HG03108 (cell line): ENCODE measurements at regions not wholly inside any gene's neighbourhood (a gene's known extent, or its start where the extent isn't known, plus 50 kb on each side); places are given as distances from the start of the nearest gene placed in this dataset.

Experiments
- ATAC-seq: cut with Tn5 transposase; IDR thresholded peaks from one replicate; pipeline ENCODE4 v1.9.1; 2021; ENCODE audit warnings: moderate library complexity; ENCODE audit not compliant: unreplicated experiment

DNA sequence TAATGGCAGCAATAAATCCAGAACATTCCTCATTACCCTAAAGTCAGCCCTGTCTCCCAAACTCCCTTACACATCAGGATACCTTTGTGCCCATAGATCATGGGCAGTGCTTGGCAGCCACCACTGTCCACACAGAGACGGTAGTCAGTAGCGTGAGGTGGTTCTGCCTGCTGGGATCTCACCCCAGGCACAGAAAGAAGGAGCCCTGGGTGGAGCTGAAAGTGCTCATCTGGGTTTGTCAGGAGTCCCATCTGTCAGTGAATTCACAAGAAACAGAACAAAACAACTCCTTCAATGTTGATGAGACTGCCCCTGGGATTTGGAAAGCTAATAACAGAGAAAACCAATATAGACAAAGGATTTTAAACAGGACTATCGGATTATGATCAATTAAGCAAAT lies 90.2 kb upstream of the PRSS58 start:
- ATAC-seq: no peak

DNA sequence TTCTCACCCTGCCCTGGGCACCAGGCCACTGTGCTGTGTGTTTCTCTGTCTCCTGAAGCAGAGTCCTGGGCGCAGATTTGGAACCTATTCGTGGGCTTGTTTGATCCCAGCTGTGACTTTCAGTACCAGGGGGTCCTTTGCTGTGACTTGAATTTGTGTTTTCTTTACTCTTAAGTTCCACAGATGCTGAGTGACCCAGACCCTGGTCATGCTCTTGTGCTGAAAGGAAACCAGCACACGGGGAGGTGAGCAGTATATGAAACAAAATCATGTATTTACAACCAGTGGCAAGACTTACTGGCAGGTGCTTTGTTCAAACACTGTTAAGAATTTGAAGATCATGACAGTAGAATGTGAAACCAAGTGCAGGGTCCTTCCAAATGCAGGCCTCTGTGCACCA lies 89.2 kb upstream of the PRSS58 start:
- no peak for ATAC-seq

DNA sequence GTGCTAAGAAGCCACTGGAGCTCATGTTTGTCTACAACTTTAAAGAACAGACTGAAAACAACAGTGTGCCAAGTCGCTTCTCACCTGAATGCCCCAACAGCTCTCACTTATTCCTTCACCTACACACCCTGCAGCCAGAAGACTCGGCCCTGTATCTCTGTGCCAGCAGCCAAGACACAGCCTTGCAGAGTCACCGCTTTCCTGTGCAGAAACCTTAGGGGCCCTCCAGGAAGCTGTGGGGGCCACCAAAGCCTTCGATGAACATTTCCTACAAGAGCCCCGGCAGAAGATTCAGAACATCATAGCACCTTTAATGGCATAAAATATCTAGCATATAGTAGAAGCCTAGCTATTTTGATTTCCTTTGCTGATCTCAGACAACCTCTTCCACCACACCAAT lies 88.0 kb upstream of the PRSS58 start:
- no peak for ATAC-seq

DNA sequence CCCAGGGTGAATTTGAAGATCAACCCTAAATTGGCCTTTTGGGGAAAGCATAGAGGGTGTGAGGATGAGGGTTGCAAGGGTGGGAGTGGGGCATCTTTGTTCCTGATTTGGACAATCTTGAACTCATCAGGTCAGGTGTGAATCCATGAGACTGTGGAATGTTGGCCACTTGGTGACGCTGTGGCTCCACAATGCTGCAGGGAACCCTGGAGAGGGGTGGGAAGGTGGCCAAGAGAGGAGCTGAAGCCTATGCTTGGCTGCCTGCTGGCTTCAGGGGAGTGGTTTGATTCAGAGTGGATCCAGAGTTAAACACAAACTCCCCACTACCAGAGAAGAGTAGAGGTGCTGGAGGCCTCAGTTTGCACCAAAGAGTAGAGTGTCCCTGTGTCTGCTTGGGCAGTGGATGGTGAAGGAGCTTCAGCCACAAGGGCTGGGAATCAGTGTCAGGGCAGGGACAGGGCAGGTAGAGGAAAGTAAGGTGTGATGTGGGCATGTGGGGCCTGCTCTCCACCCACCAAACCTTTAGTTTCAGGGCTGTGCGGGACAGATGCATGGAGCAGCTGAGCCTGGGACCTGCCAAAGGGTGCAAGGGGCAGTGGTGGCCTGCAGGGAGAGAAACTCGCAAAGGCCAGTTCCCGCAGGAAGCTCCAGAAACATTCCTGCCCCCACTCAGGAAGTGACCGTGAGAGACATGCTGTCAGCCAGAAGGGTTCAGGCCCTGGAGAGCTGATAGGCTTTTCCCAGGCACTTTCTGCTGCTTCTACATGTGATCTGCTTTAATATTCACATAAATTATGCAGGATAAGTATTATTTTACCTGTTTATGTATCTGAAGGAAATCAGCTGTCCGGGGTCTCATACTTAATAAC lies 81.0 kb upstream of the PRSS58 start:
- ATAC-seq: no peak

DNA sequence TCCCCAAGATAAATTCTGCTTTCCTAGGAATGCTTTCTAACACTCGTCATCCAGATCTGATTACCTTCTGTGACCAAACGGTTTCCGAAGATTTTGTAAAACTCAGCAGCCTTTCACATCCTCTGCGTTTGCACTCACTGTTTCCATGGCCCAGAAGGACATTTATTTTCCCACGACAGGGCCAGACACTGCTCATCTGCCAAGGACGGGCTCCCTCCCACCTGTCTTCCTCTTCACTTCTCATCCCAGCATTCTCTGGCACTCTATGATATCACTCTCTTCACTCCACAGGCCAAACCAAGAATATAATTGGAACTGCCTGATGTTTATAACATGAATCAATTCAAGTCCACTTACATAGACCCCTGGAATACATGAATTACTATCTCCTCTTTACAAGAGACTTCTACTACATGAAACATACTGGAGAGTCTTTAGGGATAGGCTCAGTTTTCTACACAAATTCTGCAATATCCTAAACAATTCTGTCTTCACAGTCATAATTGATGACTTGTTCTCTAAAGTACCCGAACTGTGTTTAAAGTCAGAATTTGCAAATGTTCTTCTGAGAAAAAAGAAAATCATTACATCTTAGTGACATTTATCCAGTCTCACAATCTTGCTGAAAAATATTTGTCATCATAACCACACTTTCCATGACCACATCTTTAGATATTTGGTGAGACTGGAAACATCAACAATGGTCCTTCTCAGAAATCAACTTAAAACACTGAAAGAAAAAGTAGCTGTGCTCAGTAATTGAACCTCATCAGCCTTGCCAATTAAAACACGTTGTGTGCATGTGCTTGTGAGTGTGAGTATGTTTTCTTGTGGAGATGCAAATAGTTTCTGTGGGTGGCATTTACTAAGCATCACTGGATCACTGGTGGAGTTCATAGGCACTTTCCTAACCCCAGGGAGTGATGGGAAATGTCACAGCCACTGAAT lies 79.5 kb upstream of the PRSS58 start:
- ATAC-seq: no peak

DNA sequence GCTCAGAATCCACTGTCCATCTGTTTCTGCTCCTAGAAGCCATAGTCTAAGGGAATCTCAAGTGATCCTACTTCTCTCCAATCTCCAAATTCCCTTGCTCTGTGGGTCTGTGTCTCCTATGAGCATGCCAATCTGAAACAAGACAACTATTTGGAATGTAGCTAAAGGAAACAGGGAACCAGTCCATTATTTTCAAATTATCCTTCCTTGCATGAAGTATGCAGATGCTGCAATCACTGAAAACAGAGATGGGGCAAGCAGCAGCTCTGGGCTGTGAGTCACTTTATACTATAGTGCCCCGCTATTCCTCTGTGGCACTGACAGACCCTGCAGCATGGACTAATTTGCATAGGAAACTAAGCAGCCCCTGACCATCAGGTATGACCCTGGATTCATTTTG lies 76.9 kb upstream of the PRSS58 start:
- ATAC-seq: no peak

DNA sequence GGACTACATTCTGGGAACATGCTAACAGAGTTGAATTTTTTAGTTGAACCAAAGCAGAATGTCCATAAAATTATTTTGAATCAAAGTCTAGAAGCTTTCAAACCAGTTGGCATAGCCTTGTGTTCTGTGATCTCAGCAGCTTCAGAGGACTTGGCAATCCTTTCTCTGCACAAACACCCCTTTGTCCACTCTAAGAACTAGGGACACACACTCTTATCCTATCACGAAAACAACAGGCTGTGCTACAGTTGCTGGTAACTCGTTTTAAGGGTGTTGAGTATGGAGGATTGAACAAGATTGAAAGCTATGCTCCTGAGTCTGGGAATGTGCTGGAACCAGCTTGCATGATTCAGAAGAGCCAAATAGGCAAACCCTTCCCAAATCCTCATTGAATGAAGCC lies 76.4 kb upstream of the PRSS58 start:
- ATAC-seq: no peak

DNA sequence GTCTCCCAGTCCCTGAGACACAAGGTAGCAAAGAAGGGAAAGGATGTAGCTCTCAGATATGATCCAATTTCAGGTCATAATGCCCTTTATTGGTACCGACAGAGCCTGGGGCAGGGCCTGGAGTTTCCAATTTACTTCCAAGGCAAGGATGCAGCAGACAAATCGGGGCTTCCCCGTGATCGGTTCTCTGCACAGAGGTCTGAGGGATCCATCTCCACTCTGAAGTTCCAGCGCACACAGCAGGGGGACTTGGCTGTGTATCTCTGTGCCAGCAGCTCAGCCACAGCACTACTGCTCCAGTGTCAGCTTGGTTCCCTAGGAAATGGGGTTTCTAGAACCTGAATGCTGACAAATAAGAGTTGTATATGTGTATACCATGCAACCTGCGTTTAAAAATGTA lies 74.6 kb upstream of the PRSS58 start:
- ATAC-seq: no peak

DNA sequence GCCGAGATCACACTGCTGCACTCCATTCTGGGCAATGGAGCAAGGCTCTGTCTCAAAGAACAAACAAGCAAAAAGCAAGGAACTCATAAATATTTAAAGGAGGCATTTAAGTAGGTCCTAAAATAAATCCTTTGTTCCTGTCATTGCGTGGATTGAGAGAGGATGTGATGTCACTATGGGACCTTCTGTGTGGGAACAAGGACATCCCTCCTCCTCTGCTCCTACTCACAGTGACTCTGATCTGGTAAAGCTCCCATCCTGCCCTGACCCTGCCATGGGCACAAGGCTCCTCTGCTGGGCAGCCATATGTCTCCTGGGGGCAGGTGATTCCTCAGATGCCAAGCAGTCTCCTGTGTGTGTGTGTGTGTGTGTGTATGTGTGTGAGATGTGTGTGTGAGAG lies 74.1 kb upstream of the PRSS58 start:
- no peak for ATAC-seq

DNA sequence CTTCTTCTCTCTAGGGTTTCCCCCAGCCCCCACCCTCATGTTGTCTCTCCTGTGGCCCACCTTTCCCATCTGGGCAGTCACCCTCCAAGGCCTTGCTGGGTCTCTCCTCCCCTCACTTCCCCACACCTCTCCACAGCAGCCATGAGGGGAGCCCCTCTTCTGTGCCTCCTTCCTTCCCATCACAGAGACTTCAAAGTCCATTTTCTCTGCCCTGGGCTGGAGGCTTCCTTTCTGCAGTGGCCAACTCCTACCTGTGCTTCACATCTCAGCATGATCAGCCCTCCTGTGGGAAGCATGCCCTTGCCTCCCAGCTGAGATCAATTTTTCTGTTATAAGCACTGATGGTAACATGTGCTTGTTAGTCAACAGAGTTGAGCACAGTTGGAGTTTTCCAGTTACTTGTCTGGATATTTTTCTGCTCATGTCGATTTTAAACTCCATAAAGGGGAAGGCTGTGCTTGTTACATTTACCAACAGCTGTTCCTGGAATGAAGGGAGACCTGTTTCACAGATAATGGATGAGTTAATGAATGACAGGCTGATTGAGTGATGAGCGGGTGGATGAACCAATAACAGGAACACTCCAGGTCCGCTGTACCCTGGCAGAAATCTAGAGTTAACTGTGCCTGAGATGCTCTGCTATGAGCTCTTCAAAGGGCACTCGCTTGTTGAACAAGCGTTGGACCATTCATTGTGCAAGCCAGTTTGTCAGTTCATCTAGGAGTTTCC lies 71.4 kb upstream of the PRSS58 start:
- ATAC-seq: no peak

DNA sequence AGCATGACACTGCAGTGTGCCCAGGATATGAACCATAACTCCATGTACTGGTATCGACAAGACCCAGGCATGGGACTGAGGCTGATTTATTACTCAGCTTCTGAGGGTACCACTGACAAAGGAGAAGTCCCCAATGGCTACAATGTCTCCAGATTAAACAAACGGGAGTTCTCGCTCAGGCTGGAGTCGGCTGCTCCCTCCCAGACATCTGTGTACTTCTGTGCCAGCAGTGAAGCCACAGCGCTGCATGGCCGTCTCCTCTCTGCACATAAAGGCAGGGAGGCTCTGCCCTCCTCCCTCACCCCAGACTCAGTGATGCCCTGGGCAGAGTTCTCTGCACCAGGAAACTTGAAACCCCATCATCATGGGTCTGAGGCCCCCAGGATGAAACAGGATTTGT lies 70.7 kb upstream of the PRSS58 start:
- ATAC-seq: no peak

DNA sequence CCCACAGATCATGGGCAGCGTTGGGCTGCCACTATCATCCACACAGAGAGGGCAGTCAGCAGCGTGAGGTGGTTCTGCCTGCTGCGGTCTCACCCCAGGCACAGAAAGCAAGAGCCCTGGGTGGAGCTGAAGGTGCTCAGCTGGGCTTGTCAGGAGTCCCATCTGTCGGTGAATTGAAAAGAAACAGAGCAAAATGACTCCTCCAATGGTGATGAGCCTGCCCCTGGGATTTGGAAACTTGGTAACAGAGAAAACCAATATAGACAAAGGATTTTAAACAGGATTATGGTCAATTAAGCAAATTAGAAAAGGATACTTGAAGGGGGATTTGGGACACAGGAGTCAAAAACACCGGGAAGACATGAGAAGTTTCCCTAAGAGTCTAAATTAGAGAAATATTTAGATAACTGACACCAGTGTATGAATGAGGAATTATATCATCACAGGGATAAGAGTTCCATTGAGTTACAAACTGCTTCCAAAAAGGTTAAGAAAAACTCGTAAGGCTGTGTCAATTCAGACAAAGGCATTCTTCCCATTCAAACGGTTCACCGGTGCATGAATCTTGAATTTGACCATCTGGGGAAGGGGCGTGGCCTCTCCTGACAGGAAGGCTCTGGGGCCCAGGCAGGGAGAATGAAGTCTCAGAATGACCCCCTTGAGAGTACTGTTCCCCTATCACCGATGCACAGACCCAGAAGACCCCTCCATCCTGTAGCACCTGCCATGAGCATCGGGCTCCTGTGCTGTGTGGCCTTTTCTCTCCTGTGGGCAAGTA lies 70.0 kb upstream of the PRSS58 start:
- no peak for ATAC-seq

DNA sequence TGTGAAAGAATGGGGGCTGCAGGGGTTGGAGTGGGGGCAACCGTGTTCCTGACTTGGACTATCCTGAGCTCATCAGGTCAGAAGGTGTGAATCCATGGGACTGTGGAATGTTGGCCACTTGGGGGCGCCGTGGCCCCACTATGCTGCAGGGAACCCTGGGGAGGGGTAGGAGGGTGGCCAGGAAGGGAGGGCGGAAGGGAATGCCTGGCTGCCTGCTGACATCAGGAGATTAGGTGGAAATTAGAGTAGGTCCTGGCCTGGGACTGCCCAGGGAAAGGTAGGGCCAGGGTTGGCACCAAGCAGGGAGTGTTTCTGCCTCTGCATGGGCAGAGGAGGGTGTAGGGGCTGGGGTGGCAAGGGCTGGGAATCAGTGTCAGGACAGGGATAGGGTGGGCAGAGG lies 65.8 kb upstream of the PRSS58 start:
- ATAC-seq: no peak

DNA sequence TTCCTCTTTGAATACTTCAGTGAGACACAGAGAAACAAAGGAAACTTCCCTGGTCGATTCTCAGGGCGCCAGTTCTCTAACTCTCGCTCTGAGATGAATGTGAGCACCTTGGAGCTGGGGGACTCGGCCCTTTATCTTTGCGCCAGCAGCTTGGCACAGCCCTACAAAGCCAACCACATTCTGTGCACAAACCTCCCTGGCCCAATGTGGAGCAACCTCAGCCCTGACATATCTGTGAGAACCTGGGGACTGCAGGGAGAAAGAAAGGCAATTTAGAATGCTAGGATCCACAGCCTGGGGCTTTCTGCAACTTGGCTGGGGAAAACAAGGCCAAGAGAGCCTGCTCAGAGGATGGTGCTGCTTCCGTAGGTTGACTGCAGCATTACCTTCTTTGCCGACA lies 63.5 kb upstream of the PRSS58 start:
- ATAC-seq: no peak

DNA sequence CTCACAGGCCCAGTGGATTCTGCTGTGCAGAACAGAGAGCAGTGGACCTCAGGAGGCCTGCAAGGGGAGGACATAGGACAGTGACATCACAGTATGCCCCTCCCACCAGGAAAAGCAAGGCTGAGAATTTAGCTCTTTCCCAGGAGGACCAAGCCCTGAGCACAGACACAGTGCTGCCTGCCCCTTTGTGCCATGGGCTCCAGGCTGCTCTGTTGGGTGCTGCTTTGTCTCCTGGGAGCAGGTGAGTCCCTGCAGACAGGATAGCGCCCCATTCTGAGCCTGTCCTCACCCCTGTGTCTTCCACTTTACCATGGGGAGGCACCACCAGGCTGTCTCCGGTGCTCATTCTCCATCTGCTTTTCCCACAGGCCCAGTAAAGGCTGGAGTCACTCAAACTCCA lies 63.0 kb upstream of the PRSS58 start:
- no peak for ATAC-seq

DNA sequence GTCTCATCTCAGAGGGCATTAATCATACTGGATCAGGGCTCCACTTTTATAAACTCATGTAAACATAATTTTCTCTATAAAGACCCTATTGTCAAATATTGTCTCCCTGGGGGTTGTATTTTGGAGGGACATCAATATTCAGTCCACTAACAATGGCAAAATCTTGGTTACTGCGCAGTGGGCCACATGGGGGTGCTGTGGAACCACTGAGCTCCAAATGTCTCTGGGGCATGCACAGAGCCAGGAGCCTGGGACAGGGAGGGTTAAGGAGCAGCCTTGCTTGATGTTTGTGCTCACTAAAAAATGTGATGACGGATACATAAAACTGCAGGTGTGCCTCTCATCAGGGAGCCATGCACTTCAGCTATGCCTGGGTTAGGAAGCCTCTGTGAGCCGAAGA lies 62.1 kb upstream of the PRSS58 start:
- no peak for ATAC-seq

DNA sequence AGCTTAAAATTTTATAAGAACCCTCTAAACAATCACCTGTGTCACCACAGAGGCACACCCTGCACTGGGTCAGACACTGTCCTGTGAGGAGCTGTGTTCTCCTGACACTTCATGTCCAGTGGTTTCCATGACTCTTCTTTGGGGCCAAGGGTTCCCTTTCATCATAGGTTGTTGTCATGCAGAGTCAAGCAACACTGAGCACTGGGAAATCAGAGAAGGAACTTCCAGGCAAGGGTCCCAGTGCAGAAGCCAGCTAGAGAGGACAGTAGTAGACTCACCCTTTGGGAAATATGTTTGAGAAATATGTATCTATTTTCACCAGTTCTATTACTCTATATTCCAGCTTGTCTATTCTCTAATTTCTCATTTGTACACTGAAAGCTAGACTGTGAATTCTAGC lies 56.4 kb upstream of the PRSS58 start:
- ATAC-seq: no peak

DNA sequence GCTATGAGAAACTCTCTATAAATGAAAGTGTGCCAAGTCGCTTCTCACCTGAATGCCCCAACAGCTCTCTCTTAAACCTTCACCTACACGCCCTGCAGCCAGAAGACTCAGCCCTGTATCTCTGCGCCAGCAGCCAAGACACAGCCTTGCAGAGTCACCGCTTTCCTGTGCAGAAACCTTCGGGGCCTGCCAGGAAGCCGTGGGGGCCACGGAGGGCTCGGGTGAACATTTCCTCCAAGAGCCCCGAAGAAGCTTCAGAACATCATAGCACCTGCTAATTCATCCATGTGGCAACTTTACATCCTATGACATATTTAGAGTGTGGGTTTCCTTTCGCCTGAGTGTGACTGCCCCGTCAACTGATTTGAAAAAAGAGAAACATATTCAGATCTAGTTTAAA lies 55.7 kb upstream of the PRSS58 start:
- ATAC-seq: no peak

DNA sequence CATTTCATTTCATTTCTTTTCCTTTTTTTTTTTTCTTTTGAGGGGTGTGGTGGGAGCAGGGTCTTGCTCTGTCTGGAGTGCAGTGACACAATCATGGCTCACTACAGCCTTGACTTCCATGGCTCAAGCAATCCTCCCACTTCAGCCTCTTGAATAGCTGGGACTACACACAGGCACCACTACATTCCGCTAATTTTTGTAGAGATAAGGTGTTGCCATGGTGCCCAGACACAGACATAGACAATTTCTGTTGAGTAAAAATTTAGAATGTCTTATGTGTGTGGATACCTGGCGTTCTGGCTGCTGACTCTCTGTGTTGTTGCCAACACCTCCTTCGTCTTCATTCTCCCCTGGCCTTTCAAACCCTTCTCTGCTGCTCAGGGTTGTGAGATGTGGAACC lies 54.0 kb upstream of the PRSS58 start:
- no peak for ATAC-seq

DNA sequence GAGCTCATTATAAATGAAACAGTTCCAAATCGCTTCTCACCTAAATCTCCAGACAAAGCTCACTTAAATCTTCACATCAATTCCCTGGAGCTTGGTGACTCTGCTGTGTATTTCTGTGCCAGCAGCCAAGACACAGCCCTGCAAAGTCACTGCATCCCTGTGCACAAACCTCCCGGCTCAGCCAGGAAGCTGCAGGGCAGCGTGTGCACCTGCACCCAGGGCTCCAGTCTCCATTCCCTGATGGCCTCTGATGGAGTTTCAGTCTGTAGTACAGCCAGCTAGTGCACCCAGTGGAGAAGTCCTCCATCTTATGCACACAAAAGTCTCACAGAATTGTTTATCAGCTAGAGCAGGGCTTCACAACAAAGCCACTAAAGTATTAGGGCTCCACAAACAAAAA lies 51.1 kb upstream of the PRSS58 start:
- ATAC-seq: no peak

DNA sequence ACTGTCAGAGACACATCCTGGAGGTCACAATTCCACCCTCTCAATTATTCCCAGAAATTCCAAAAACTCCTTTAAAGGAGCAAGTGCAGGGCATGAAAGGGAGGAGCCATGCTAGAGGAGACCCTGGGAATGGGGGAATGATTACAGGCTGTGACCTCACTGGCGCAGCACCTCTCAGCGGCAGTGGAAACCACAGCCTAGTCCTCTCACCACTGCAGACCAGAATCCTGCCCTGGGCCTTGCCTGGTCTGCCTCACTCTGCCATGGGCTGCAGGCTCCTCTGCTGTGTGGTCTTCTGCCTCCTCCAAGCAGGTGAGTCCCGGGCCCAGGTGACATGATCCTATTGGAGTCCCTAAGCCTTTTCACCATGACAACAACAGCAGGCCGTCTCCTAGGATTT lies 50.5 kb upstream of the PRSS58 start:
- ATAC-seq: no peak
